ENCODE measurements at regions not wholly inside any gene's neighbourhood (a gene's known extent, or its start where the extent isn't known, plus 50 kb on each side); places are given as distances from the start of the nearest gene placed in this dataset.

GRCh38 chr2:65819963-65820362 lies 387.6 kb upstream of the SPRED2 start:
- no peak for DNase-seq

- no peak for DNase-seq
These were observed 386.6 kb upstream of the SPRED2 start for GRCh38 chr2:65818873-65819451.

- no peak for DNase-seq
These were observed 381.3 kb upstream of the SPRED2 start for GRCh38 chr2:65813631-65814173.

GRCh38 chr2:65812887-65813286 lies 380.5 kb upstream of the SPRED2 start:
- DNase-seq, result no peak

- no peak for DNase-seq
These were observed 375.5 kb upstream of the SPRED2 start for GRCh38 chr2:65807942-65808341.

GRCh38 chr2:65804777-65805176 lies 372.4 kb upstream of the SPRED2 start:
- no peak for DNase-seq

- no peak for DNase-seq
These were observed 370.0 kb upstream of the SPRED2 start for GRCh38 chr2:65802298-65802942.

- no peak for DNase-seq
These were observed 368.6 kb upstream of the SPRED2 start for GRCh38 chr2:65800998-65801397.

- no peak for DNase-seq
These were observed 366.9 kb upstream of the SPRED2 start for GRCh38 chr2:65799141-65799854.

GRCh38 chr2:65798641-65799040 lies 366.2 kb upstream of the SPRED2 start:
- DNase-seq, result no peak

- DNase-seq, result no peak
These were observed 362.6 kb upstream of the SPRED2 start for GRCh38 chr2:65794994-65795393.

GRCh38 chr2:65791404-65791975 lies 359.1 kb upstream of the SPRED2 start:
- no peak for DNase-seq

GRCh38 chr2:65790676-65790935 lies 358.2 kb upstream of the SPRED2 start:
- no peak for DNase-seq

- no peak for DNase-seq
These were observed 357.7 kb upstream of the SPRED2 start for GRCh38 chr2:65789923-65790675.

GRCh38 chr2:65788556-65788955 lies 356.2 kb upstream of the SPRED2 start:
- no peak for DNase-seq

- DNase-seq, result no peak
These were observed 354.4 kb upstream of the SPRED2 start for GRCh38 chr2:65786765-65787164.

GRCh38 chr2:65786007-65786717 lies 353.8 kb upstream of the SPRED2 start:
- DNase-seq, result no peak

- no peak for DNase-seq
These were observed 350.7 kb upstream of the SPRED2 start for GRCh38 chr2:65782996-65783650.

GRCh38 chr2:65782186-65782585 lies 349.8 kb upstream of the SPRED2 start:
- no peak for DNase-seq

- DNase-seq, result no peak
These were observed 349.4 kb upstream of the SPRED2 start for GRCh38 chr2:65781756-65782155.

- no peak for DNase-seq
These were observed 346.6 kb upstream of the SPRED2 start for GRCh38 chr2:65779021-65779420.

GRCh38 chr2:65778137-65778536 lies 345.7 kb upstream of the SPRED2 start:
- no peak for DNase-seq
